ENCODE measurements at regions not wholly inside any gene's neighbourhood (a gene's known extent, or its start where the extent isn't known, plus 50 kb on each side); places are given as distances from the start of the nearest gene placed in this dataset.
"Not testable (repeated sequence)": the region's sequence is repeated elsewhere in the genome, so short reads cannot be mapped to it uniquely, and the experiment has no call there.

GRCh38 chr12:46652692-46653091 lies 173.1 kb downstream of the SLC38A4 start:
- no peak overlapping the region for H3K27ac ChIP-seq
- no peak for DNase-seq (ENCODE audit: low spot score)
- no peak overlapping the region for H3K4me3 ChIP-seq
- TF ChIP-seq CTCF (IDR thresholded peaks at IDR 0.05), result no peak

GRCh38 chr12:46650688-46651087 lies 175.1 kb downstream of the SLC38A4 start:
- no peak overlapping the region for H3K4me3 ChIP-seq
- no peak for TF ChIP-seq CTCF (IDR thresholded peaks at IDR 0.05)
- no peak for DNase-seq (ENCODE audit: low spot score)
- no peak overlapping the region for H3K27ac ChIP-seq

GRCh38 chr12:46649433-46649832 lies 176.4 kb downstream of the SLC38A4 start:
- no peak overlapping the region for H3K4me3 ChIP-seq
- TF ChIP-seq CTCF (IDR thresholded peaks at IDR 0.05), result no peak
- H3K27ac ChIP-seq, result no peak overlapping the region
- DNase-seq (ENCODE audit: low spot score), result no peak

- DNase-seq (ENCODE audit: low spot score), result no peak
- Histone ChIP-seq H3K4me3 (no peak overlapping the region), H3K27ac (no peak overlapping the region)
- TF ChIP-seq CTCF (IDR thresholded peaks at IDR 0.05), result no peak
These were observed 178.8 kb downstream of the SLC38A4 start for GRCh38 chr12:46647034-46647433.

GRCh38 chr12:46641649-46642048 lies 184.1 kb downstream of the SLC38A4 start:
- H3K27ac ChIP-seq; DNase-seq (ENCODE audit: low spot score); H3K4me3 ChIP-seq: not testable (repeated sequence)

- DNase-seq (ENCODE audit: low spot score), result no peak
- Histone ChIP-seq H3K27ac (no peak overlapping the region), H3K4me3 (no peak overlapping the region)
- TF ChIP-seq CTCF (IDR thresholded peaks at IDR 0.05), result no peak
These were observed 190.0 kb downstream of the SLC38A4 start for GRCh38 chr12:46635818-46636217.

GRCh38 chr12:46629331-46630229 lies 196.2 kb downstream of the SLC38A4 start:
- no peak for DNase-seq (ENCODE audit: low spot score)
- Histone ChIP-seq H3K27ac (no peak overlapping the region), H3K4me3 (no peak overlapping the region)
- no peak for TF ChIP-seq CTCF (IDR thresholded peaks at IDR 0.05)

Measured in coronary artery (tissue), 2 donors.